Stimulated activated naive CD8-positive, alpha-beta T cell treated with anti-CD3 and anti-CD28 coated beads, Interleukin-15, amount 100 ng/mL, for 72 hours (primary cell): ENCODE measurements at regions not wholly inside any gene's neighbourhood (a gene's known extent, or its start where the extent isn't known, plus 50 kb on each side); places are given as distances from the start of the nearest gene placed in this dataset.
"Not testable (repeated sequence)": the region's sequence is repeated elsewhere in the genome, so short reads cannot be mapped to it uniquely, and the experiment has no call there.

Experiments used
- ATAC-seq: fragments of 150-1000 bp; cut with Tn5 transposase; 2 replicates; pipeline ENCODE4 v1.10.0; 2021; ENCODE audit warnings: mild to moderate bottlenecking, moderate library complexity
- DNase-seq, 2 donors: peaks; one replicate each; pipeline ENCODE4 v3.0.0; 2021 to 2022
- H3K27ac Mint-ChIP-seq, 2 donors: one replicate each; pipeline ENCODE4 v1.8.0; 2022; ENCODE audit warnings: mild to moderate bottlenecking in 2 of 2, mixed read lengths in 2 of 2, moderate library complexity in 2 of 2
- H3K27me3 Mint-ChIP-seq: one replicate; pipeline ENCODE4 v1.8.0; 2022; ENCODE audit warnings: mixed read lengths
- H3K4me1 Mint-ChIP-seq: one replicate; pipeline ENCODE4 v1.8.0; 2022; ENCODE audit warnings: mild to moderate bottlenecking, mixed read lengths
- H3K4me3 Mint-ChIP-seq, 2 donors: one replicate each; pipeline ENCODE4 v1.8.0; 2022; ENCODE audit warnings: mild to moderate bottlenecking in 2 of 2, mixed read lengths in 2 of 2, moderate library complexity in 1 of 2
- H3K9me3 Mint-ChIP-seq, 2 donors: one replicate each; pipeline ENCODE4 v1.8.0; 2022; ENCODE audit warnings: mixed read lengths in 2 of 2

DNA sequence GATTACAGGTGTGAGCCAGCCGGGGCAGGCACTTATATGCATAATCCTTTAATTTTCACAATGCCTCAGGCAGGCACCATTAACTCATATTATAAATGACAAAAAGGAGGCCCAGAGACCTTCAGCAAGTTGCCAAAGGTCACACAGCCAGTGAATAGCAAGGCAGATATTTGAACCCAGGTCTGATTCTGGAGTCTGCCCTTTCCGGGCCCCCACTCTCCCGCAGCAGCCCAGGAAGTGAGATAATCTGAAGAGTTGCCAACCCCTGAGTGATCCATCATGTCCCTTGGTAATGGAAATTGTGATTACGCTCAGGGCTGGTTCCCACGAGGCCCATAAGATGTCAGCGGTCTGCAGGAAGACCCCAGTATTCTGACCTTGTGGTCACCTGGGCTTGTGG lies 95.3 kb upstream of the MED13L start:
- no peak overlapping the region for H3K4me3 Mint-ChIP-seq
- peaks cover 18% of the 10 kb centered on the region for H3K4me1 Mint-ChIP-seq
- peaks cover 13 to 14% of the 10 kb centered on the region in 2 donors for H3K9me3 Mint-ChIP-seq
- no peak overlapping the region for H3K27ac Mint-ChIP-seq
- H3K27me3 Mint-ChIP-seq: no peaks in the 10 kb centered on the region
- DNase-seq (no peak), ATAC-seq (no peak)

DNA sequence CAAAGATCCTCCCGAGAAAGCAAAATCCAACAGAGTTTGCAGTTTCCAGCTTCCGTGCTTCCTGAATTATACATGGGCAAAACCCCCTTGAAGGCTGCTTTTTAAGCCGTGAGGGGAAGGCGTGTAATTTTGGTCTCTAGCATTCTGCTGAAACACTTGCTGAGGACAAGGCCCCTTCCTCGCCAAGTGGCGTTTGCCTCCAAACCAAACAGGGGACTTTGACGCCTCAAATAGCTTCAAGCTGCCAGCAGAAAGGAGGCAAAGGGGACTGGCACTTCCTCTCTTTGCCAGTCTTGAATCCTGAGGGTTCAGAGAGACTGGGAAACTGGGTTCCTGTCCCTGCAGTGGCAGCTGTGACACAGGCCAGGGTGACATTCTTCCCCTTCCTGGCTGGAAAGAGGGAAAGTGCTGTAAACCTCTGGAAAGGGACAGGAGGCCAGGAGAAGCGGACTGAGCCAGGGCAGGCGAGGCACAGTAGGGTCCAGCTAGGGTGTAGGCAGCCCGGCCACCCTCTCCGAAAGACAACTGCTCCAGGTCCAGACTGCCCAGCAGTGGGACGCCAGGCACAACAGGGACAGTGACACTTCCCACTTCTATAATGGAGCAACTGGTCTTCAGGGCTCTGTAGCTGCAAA lies 96.2 kb upstream of the MED13L start:
- no peak for ATAC-seq
- DNase-seq: no peak
- H3K27me3 Mint-ChIP-seq: no peaks in the 10 kb centered on the region
- H3K4me3 Mint-ChIP-seq: no peak overlapping the region
- no peak overlapping the region for H3K27ac Mint-ChIP-seq
- peaks cover 13 to 14% of the 10 kb centered on the region in 2 donors for H3K9me3 Mint-ChIP-seq
- H3K4me1 Mint-ChIP-seq: peaks cover 18% of the 10 kb centered on the region

DNA sequence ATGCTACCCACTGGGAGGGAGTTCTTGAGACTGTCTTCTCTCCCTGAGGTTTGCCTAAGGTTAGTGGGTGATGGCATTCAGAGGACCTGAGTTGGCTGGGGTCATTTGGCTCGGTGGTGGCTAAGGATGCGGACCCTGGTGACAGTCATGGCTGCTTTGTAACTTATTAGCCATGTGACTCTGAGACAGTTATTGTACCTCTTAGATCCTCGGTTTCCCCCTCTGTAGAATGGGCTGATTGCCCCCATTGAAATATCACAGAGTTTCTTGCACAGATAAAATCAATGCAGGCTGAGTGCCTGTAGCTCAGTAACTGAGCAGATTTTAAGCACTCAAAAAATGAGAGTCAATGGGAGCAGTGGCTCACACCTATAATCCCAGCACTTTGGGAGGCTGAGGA lies 96.7 kb upstream of the MED13L start:
- H3K27ac Mint-ChIP-seq: no peak overlapping the region
- no peak for DNase-seq
- no peak overlapping the region for H3K4me3 Mint-ChIP-seq
- H3K9me3 Mint-ChIP-seq: peaks cover 13 to 14% of the 10 kb centered on the region in 2 donors
- H3K4me1 Mint-ChIP-seq: peaks cover 18% of the 10 kb centered on the region
- no peaks in the 10 kb centered on the region for H3K27me3 Mint-ChIP-seq
- ATAC-seq: no peak

DNA sequence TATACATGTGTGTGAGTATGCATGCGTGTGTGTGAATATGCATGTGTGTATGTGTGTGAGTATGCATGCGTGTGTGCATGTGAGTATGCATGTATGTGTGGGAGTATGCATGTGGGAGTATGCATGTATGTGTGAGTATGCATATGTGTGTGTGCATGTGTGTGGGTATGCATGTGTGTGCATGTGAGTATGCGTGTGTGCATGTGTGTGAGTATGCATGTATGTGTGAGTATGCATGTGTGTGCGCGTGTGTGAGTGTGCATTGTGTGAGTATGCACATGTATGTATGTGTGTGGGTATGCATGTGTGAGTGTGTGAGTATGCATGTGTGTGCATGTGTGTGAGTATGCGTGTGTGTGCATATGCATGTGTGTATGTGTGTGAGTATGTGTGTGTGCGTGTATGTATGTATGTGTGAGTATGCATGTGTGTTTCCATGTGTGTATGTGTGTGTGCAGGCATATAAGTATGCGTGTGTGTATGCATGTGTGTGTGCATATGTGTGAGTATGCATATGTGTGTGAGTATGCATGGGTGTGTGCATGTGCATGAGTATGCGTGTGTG lies 97.9 kb upstream of the MED13L start:
- Mint-ChIP-seq H3K27ac (no peak overlapping the region), H3K27me3 (no peaks in the 10 kb centered on the region), H3K4me3 (no peak overlapping the region), H3K9me3 (peaks cover 13 to 14% of the 10 kb centered on the region in 2 donors), H3K4me1 (peaks cover 24% of the 10 kb centered on the region)
- DNase-seq: no peak
- ATAC-seq: no peak

DNA sequence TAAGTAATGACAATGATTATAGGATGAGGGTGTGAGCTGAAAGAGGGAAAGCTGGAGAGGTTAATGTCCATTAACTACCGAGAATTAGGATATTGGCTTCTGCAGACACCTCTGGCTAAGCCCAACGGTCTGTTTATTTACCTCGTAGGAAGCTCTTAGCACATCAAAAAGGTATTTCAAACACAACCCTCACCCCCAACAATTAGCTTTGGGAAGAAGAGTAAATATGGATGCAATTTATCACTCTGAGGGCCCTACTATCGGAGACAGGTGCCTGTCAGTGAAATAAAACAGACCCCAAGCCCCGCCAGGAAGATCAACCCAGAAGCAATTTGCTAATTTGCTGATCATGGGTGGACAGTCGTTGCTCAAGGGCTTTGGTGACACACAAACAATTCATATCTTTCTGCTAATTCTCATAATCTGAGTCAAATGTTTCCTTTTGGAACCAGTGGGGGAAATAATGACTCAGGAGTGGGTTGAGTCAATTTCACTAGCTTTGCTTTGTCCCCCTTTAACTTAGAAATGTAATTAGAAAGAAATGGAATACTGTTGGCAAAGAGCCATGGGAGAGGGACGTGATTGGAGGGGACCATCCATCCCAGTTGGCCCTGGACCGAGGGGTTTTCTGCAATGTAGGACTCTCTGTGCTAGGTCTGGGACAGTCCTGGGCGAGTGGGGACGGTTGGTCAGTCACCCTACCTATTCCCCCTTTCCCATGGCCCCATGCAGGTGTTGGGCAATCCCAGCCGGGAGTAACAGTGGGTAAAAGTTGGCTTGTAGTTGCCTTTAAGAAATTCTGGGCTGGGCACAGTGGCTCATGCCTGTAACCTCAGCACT lies 99.1 kb upstream of the MED13L start:
- Mint-ChIP-seq H3K4me1 (peaks cover 24% of the 10 kb centered on the region), H3K27ac (no peak overlapping the region), H3K4me3 (no peak overlapping the region), H3K27me3 (no peaks in the 10 kb centered on the region), H3K9me3 (peaks cover 13 to 14% of the 10 kb centered on the region in 2 donors)
- DNase-seq: no peak
- peak; percentile 68 for ATAC-seq

DNA sequence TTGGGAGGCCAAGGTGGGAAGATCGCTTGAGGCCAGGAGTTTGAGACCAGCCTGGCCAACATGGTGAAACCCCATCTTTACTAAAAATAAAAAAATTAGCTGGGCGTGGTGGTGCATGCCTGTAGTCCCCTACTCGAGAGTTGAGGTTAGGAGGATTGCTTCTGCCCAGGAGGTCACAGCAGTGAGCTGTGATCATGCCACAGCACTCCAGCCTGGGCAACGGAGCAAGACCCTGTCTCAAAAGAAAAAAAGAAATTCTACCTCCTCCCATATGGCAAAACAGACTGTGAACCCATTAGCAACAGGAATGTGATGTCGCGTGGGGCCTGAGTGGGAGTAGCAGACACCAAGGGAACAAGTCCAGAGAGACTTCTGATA lies 99.7 kb upstream of the MED13L start:
- not testable (repeated sequence) for H3K27me3 Mint-ChIP-seq, H3K4me3 Mint-ChIP-seq, ATAC-seq, H3K27ac Mint-ChIP-seq, DNase-seq
- Mint-ChIP-seq H3K9me3 (peaks cover 13 to 14% of the 10 kb centered on the region in 2 donors), H3K4me1 (peaks cover 24% of the 10 kb centered on the region)

DNA sequence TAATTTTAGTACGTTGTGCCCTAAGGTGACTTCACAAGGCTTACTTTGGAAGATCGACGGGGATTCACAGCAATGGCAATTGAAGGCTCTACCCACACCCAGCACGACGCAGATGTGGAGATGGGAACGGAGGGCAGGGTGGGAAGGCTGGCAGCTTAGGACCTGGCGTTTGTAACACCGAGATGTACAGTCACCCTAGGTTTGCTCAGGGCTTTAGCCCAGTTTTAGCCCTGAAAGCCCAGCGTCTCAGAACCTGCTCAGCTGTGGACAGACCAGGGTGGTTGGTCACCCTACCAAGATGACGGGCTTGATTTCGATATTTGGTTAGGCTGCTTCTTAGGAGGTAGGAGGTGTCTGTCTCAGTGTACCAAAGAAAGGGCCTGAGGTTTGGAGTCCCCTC lies 100.5 kb upstream of the MED13L start:
- Mint-ChIP-seq H3K4me1 (peaks cover 24% of the 10 kb centered on the region), H3K9me3 (peaks cover 13 to 14% of the 10 kb centered on the region in 2 donors), H3K4me3 (no peak overlapping the region), H3K27me3 (no peaks in the 10 kb centered on the region), H3K27ac (no peak overlapping the region)
- no peak for ATAC-seq
- no peak for DNase-seq

DNA sequence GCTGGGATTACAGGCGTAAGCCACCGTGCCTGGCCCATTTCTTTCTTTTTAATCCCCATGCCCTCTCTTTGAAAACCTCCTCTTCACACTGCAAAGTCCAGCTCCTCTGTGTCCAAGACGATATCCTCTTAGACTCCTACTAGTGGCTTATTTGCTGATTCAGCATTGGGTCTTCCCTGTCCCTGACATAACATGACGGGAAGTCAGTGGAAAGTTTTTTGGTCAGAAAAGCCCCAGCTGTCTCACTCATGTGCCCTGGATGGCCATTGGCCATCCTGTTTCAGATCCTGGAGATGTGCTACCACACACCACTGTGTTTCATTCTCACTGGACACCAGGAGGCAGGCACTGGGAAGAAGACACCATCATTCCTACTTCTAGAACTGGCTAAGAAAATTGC lies 102.6 kb upstream of the MED13L start:
- ATAC-seq: no peak
- Mint-ChIP-seq H3K4me3 (no peak overlapping the region), H3K9me3 (peaks cover 9 to 10% of the 10 kb centered on the region in 2 donors), H3K27ac (peak overlapping the region in 1 of 2 donors; percentile 69), H3K4me1 (peaks cover 24% of the 10 kb centered on the region), H3K27me3 (no peaks in the 10 kb centered on the region)
- DNase-seq: no peak

DNA sequence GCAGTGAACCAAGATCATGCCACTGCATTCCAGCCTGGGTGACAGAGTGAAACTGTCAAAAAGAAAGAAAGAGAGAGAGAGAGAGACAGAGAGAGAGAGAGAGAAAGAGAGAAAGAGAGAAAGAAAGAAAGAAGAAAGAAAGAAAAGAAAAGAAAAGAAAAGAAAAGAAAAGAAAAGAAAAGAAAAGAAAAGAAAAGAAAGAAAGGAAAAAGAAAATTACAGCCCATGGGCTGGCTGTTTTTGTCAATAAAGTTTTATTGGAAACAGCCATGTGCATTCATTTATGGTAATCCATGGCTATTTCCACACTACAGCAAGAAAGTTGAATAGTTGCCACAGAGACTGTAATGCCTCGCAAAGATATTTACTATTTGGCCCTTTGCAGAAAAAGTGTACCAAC lies 103.2 kb upstream of the MED13L start:
- not testable (repeated sequence) for ATAC-seq, H3K9me3 Mint-ChIP-seq, H3K4me3 Mint-ChIP-seq, H3K27me3 Mint-ChIP-seq, DNase-seq
- peaks cover 21% of the 10 kb centered on the region for H3K4me1 Mint-ChIP-seq
- H3K27ac Mint-ChIP-seq: peak overlapping the region in 1 of 2 donors; percentile 94

DNA sequence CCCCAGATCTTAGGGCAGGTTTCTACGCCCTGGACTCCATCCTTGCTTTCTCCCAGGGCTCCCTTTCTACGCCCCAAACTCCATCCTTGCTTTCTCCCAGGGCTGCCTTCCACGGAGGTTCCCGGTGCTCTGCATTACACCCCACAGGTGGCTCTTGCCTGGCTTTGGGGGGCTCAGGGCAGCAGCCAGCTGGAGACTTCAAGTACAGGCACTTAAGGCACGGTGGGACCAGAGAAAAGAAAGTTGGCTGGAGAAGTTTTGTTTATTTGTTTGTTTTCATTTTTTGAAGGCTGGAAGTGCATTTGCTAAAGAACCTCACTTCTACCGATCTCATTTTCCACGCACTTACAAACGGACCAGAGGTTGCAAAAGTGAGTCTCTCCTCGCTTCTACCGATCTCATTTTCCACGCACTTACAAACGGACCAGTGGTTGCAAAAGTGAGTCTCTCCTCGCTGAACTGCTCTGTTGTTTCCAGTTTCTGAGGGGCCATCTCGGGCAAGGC lies 103.8 kb upstream of the MED13L start:
- no peaks in the 10 kb centered on the region for H3K9me3 Mint-ChIP-seq
- H3K27ac Mint-ChIP-seq: no peak overlapping the region
- H3K4me1 Mint-ChIP-seq: peaks cover 15% of the 10 kb centered on the region
- H3K4me3 Mint-ChIP-seq: no peak overlapping the region
- ATAC-seq (no peak), DNase-seq (no peak)
- H3K27me3 Mint-ChIP-seq: no peaks in the 10 kb centered on the region

DNA sequence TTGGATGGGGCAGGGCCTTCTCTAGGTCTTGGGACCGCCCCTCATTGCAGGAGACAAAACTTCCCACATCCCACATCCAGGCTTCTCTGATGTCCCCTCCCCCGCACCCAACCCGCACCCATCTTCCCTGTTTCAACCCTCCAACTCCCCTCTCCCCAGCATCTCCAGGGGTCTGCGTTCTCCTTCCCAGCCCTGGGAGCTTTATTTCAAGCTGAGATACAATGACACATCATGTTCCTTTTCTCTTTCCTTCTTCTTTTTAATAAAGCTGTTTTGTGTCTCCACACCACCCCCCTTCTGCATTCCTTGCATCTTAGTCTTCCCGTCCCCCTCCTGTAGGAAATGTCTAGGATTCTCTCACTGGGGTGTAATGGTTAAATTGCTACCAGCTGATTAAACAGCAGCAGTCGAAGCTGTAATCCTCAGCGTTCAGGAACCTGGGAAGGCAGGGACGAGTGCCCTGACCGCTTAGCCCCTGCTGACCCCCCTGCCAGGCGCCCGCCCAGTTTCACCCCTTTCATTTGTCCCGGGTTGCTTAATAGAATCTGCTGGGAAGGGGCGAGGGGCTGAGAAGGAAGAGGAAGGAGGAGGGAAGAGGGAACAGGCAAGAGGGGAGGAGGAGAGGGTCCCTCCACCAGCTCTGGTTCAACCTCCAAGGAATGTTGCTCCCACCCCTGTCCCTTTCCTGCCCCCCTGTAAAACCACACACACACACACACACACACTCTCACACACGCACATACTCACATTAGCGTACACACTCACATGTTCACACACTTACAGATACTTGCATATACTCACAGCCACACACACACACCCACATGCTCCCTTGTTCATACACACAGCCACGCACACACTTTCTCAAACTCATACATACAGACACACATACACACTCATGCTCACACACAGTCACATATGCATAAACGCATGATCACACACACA lies 104.5 kb upstream of the MED13L start:
- Mint-ChIP-seq H3K4me1 (peaks cover 8% of the 10 kb centered on the region), H3K27me3 (no peaks in the 10 kb centered on the region), H3K4me3 (no peak overlapping the region), H3K9me3 (no peaks in the 10 kb centered on the region), H3K27ac (no peak overlapping the region)
- ATAC-seq (no peak), DNase-seq (no peak)

DNA sequence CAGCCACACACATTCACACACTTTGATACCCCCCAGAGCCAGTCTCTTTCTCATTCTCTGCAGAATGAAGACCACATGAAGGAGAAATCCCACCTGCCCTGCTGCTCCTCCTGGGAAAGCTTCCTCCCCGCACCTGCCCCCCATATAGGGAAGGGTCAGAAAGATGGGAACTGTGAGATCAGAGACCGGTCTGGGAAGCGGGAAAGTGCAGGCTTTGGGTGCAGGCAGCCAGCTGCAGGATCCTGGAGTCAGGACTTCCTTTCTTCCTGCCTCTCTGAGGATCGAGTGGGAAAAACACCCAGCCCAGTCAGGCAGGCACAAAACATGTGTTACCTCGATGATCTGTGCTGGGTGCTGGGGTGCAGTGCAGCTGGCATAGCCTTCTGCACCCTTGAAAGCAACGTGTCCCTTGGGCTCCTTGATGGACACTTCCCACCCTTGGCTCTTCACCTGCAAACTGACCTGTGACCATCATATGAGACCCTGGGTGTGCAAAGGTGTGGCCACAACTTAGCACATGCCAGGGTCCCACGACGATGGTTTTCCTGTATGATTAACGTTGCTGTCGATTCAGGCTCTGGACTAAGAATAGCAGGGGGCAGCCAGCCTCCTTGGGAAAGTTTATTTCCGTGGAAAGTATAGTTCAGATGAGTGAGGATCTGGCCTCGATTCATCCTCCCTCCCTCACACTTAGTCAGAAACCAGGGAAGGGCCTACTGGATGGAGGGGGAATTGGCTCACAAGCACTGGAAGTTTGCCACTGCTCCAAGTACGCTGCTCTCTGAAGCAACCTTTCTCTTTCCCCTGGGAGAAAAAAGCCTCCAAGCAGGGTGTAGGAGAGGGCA lies 105.4 kb upstream of the MED13L start:
- H3K27me3 Mint-ChIP-seq: no peaks in the 10 kb centered on the region
- H3K9me3 Mint-ChIP-seq: no peaks in the 10 kb centered on the region
- no peak overlapping the region for H3K27ac Mint-ChIP-seq
- peaks cover 6% of the 10 kb centered on the region for H3K4me1 Mint-ChIP-seq
- no peak for ATAC-seq
- DNase-seq: no peak
- no peak overlapping the region for H3K4me3 Mint-ChIP-seq

DNA sequence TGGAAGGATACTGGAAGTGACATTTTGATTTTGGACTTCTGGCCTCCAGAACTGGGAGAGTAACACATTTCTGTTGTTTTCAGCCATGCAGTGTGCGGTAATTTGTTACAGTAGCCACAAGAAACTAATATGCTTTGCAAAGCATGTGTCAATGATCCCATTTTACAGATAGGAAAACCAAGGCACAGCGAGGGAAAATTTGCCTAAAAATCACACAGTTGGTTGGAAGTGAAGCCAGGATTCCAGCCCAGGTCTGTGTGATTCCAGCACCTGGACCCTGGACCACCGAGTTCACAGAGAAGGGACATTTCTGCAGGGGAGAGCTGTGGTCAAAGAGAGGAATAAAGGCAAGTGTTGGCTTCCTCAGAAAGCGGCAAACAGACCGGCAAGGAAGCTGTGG lies 106.7 kb upstream of the MED13L start:
- H3K27me3 Mint-ChIP-seq: no peaks in the 10 kb centered on the region
- H3K4me3 Mint-ChIP-seq: no peak overlapping the region
- H3K4me1 Mint-ChIP-seq: peaks cover 6% of the 10 kb centered on the region
- no peak for ATAC-seq
- H3K9me3 Mint-ChIP-seq: no peaks in the 10 kb centered on the region
- DNase-seq: no peak
- no peak overlapping the region for H3K27ac Mint-ChIP-seq

DNA sequence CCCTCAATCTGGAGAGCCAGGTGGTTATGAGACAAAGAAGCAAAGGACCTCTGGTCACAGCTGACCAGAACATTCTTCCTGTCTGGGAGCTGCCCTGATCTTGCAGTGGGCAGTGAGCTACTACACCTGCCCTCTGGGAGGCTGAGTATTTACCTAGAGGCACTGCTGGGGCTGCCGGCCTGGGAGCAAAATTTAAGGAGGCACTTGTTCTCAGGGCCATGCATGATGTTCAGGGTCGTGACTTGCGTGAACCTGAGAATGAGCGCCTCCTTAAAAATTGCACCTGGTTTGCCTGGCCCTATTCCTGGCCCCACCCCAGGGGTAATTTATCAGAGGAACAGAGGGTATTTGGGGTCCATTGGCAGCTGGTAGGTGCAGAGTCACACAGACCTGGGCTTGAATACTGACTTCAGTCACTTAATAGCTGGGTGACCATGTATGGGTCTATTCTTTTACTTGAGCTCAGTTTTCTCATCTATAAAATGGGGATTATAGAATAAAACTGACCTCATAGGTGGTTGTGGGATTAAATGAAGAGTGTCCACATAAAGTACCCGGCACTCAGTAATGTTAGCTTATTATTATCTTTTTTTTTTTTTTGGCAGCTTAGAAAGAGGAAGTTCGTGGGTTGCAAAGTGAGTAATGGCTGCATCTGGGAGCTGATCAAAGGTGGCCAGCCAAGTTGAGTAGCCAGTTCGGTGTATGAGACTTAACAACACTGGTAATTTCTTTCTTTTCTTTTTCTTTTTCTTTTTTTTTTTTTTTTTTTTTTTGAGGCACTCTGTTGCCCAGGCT lies 107.4 kb upstream of the MED13L start:
- Mint-ChIP-seq H3K9me3 (no peaks in the 10 kb centered on the region), H3K27me3 (no peaks in the 10 kb centered on the region), H3K4me3 (no peak overlapping the region), H3K27ac (peak overlapping the region in 1 of 2 donors; percentile 72), H3K4me1 (peaks cover 3% of the 10 kb centered on the region)
- DNase-seq: no peak
- no peak for ATAC-seq
